ENCODE measurements at regions not wholly inside any gene's neighbourhood (a gene's known extent, or its start where the extent isn't known, plus 50 kb on each side); places are given as distances from the start of the nearest gene placed in this dataset.

GRCh38 chr6:14922706-14923460 is 323.0 kb upstream of the JARID2 start (continued):
- TF ChIP-seq ZNF462 (CRISPR knock-in tag; IDR thresholded peaks at IDR 0.05), result no peak
- TF ChIP-seq REST (IDR thresholded peaks at IDR 0.05; ENCODE audit: unreplicated experiment), result no peak
- no peak for TF ChIP-seq EZH2 (IDR thresholded peaks at IDR 0.05; ENCODE audit: low read depth, unreplicated experiment)
- TF ChIP-seq ZNF114 (CRISPR knock-in tag; IDR thresholded peaks at IDR 0.05), result no peak
- no peak for TF ChIP-seq JUNB (IDR thresholded peaks at IDR 0.05; ENCODE audit: unreplicated experiment)
